BE2C (cell line): ENCODE measurements at regions not wholly inside any gene's neighbourhood (a gene's known extent, or its start where the extent isn't known, plus 50 kb on each side); places are given as distances from the start of the nearest gene placed in this dataset.

Experiments used
- DNase-seq: peaks from one replicate; pipeline ENCODE4 v3.0.0-alpha.2; 2020
- H3K27me3 ChIP-seq: fragments of 250-450 bp; sonication (Bioruptor Pico); 2 replicates; pipeline ENCODE4 v1.5.1; 2020; ENCODE audit warnings: mild to moderate bottlenecking
- H3K36me3 ChIP-seq: fragments of 250-450 bp; sonication (Bioruptor Pico); 2 replicates; pipeline ENCODE4 v1.5.1; 2020; ENCODE audit warnings: mild to moderate bottlenecking
- H3K4me1 ChIP-seq: fragments of 250-450 bp; sonication (Bioruptor Pico); 2 replicates; pipeline ENCODE4 v1.5.1; 2020
- H3K4me3 ChIP-seq: 2 replicates; pipeline ENCODE4 v1.5.1; 2011; ENCODE audit warnings: low read depth, low read length
- H3K9me3 ChIP-seq: fragments of 250-450 bp; sonication (Bioruptor Pico); 2 replicates; pipeline ENCODE4 v1.5.1; 2020
- CTCF ChIP-seq: IDR thresholded peaks from 2 replicates; pipeline ENCODE4 v1.5.1; 2012; ENCODE audit warnings: mild to moderate bottlenecking, low read depth, low read length

- Histone ChIP-seq H3K9me3 (no peaks in the 10 kb centered on the region), H3K4me1 (no peaks in the 10 kb centered on the region), H3K27me3 (no peaks in the 10 kb centered on the region), H3K4me3 (no peak overlapping the region), H3K36me3 (no peaks in the 10 kb centered on the region)
- DNase-seq: no peak
- no peak for TF ChIP-seq CTCF
These were observed 321.9 kb upstream of the ZNF507 start for GRCh38 chr19:32023564-32023832.

- Histone ChIP-seq H3K9me3 (no peaks in the 10 kb centered on the region), H3K27me3 (no peaks in the 10 kb centered on the region), H3K36me3 (no peaks in the 10 kb centered on the region), H3K4me3 (no peak overlapping the region), H3K4me1 (no peaks in the 10 kb centered on the region)
- DNase-seq: no peak
- no peak for TF ChIP-seq CTCF
These were observed 316.2 kb upstream of the ZNF507 start for GRCh38 chr19:32029235-32029634.

DNA sequence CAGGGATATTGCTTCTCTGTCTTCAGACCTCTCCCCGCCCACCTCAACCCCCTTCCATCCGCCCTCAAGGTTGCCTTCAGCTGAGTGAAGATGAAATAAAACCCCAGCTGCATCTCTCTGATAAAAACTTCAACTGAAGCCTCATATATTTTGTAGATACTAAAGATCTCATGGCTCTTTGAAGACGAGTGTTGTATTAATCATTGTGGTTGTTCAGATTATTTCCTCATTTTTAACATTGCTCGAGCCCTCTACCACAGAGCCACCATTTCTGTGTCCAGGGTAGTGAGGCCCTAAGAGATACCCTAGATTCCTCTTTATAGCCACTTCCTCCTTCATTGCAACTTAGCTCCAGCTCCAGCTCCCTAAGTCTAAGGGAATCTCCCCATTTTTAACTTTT, 312.8 kb upstream of the ZNF507 start:
- Histone ChIP-seq H3K4me3 (no peak overlapping the region), H3K36me3 (no peaks in the 10 kb centered on the region), H3K9me3 (no peaks in the 10 kb centered on the region), H3K27me3 (no peaks in the 10 kb centered on the region), H3K4me1 (no peaks in the 10 kb centered on the region)
- no peak for TF ChIP-seq CTCF
- DNase-seq: no peak

- TF ChIP-seq CTCF: no peak
- no peak for DNase-seq
- Histone ChIP-seq H3K27me3 (peaks cover 5% of the 10 kb centered on the region), H3K4me1 (no peaks in the 10 kb centered on the region), H3K9me3 (no peaks in the 10 kb centered on the region), H3K36me3 (no peaks in the 10 kb centered on the region), H3K4me3 (no peak overlapping the region)
These were observed 309.8 kb upstream of the ZNF507 start for GRCh38 chr19:32035626-32036025.

GRCh38 chr19:32038021-32038920, 307.1 kb upstream of the ZNF507 start:
- no peaks in the 10 kb centered on the region for H3K9me3 ChIP-seq
- no peak for DNase-seq
- no peaks in the 10 kb centered on the region for H3K36me3 ChIP-seq
- no peaks in the 10 kb centered on the region for H3K4me1 ChIP-seq
- H3K27me3 ChIP-seq: peaks cover 15% of the 10 kb centered on the region
- no peak for TF ChIP-seq CTCF
- H3K4me3 ChIP-seq: no peak overlapping the region

GRCh38 chr19:32038961-32039360, 306.4 kb upstream of the ZNF507 start:
- no peaks in the 10 kb centered on the region for H3K36me3 ChIP-seq
- no peak overlapping the region for H3K4me3 ChIP-seq
- no peaks in the 10 kb centered on the region for H3K9me3 ChIP-seq
- H3K4me1 ChIP-seq: no peaks in the 10 kb centered on the region
- peaks cover 15% of the 10 kb centered on the region for H3K27me3 ChIP-seq
- TF ChIP-seq CTCF: no peak
- DNase-seq: no peak
